Thyroid gland (tissue), 4 donors: ENCODE measurements at regions not wholly inside any gene's neighbourhood (a gene's known extent, or its start where the extent isn't known, plus 50 kb on each side); places are given as distances from the start of the nearest gene placed in this dataset.

ENCODE experiments used
- CTCF ChIP-seq, 6 experiments: fragments of 200-600 bp in 3 of 6; fragments of 450-650 bp in 3 of 6; sonication (generic) in 3 of 6; IDR thresholded peaks; one replicate each; pipeline ENCODE4 v1.5.1; 2016 to 2019; ENCODE audit warnings: antibody characterized with exemption in 6 of 6, mild to moderate bottlenecking in 2 of 6, inconsistent platforms in 1 of 6, moderate library complexity in 1 of 6
- POLR2A ChIP-seq, 2 donors: fragments of 450-650 bp; IDR thresholded peaks; one replicate each; pipeline ENCODE4 v1.6.1; 2017; ENCODE audit warnings: antibody characterized with exemption in 2 of 2, mild to moderate bottlenecking in 2 of 2, moderate library complexity in 1 of 2

DNA sequence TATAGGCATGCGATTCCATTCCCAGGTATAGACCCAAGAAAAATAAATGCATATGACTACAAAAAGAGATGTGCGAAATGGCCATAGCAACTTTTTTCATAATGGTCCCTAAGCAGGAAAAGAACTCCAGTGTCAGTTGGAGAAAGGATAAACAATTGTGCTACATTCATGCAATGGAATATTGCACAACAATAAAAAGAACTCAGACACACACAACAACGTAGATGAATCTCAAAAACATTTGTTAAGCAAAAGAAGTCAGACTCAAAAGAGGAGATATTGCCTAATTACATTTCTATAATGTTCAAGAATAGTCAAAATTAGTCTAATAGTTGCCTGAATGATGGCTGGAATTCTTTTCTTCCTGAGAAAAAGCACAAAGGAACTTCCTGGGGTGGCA is 141.1 kb upstream of the GLI3 start:
- TF ChIP-seq POLR2A (IDR thresholded peaks at IDR 0.05): no peak
- no peak for TF ChIP-seq CTCF (IDR thresholded peaks at IDR 0.05)
